HG03354 (cell line): ENCODE measurements at regions not wholly inside any gene's neighbourhood (a gene's known extent, or its start where the extent isn't known, plus 50 kb on each side); places are given as distances from the start of the nearest gene placed in this dataset.
"Not testable (repeated sequence)": the region's sequence is repeated elsewhere in the genome, so short reads cannot be mapped to it uniquely, and the experiment has no call there.

Experiments
- ATAC-seq: cut with Tn5 transposase; IDR thresholded peaks from one replicate; pipeline ENCODE4 v1.9.1; 2021; ENCODE audit warnings: mild to moderate bottlenecking; ENCODE audit not compliant: unreplicated experiment, poor library complexity, severe bottlenecking

DNA sequence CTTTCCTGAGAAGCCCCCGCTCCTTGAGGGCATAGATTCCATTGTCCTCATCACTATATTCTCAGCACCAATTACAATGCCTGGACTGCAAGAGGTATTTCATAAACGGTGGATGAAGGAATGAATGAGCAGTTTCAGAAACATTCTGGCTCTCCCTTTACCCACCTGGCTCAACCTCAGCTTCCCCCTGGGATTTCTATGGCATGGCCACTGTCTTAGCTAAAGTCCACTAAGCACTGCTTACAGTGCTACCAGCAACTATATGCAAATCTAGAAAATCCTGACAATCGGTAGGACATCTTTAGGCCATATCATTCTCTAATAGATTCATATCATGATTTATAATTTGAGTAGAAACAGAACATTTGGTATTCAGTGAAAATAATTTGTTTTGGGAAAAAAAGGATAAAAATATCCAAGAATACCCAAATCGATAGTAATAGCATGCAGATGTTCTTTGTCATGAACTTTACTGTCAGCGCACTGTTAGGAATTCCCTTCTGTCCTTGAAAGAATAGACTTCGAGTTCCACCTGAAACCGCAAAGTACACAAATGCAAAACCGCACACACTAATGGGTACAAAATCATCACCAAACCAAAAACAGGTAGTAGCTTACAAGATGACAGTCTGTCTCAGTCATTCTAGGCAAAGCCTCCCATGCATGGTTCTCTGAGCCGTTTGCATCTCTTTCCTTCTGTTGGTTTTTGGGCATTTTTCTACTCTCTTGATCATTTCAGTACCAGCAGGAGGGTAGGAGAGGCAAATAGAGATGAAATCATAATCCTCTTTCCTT is 303.6 kb upstream of the ID2 start:
- ATAC-seq: peak; percentile 73

- ATAC-seq: no peak
Measured at GRCh38 chr2:8379128-8379527, 302.7 kb upstream of the ID2 start.

DNA sequence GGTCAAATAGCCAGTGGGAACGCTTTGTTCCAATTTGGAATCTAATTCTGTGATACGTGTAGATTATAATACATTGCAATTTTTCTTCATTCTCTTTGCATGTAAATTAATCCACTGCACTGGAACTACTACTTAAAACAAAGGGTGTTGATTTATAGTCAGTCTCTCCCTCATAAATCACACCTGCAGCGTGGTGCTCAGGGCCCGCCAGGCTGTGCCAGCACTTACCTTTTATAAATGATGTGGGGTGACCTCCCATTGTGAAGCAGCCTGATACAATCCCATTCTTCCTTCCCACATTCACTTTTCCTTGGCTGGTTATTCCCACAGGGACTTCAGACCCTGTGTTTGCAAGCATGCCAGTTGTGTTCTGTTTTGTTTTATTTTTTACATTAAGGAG is 302.3 kb upstream of the ID2 start:
- no peak for ATAC-seq

DNA sequence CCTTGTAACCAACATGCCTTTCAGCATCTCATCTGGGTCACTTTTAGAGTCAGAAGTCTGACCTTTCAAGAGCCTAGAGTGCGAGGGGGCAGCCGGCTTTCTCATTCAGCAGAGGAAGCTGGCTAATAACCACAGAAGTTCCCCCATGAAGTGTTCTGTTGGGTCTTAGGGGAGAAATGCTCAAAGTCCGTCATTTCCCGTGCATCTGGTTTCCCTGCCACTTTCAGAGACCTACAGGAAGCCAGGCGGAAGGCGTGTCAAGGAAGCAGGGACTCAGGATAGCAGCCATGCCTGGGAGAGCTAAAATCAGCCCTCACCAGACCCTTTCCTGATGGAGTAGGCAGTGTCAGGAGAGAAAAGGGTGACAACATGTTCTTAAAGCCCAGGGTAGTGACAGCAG is 301.8 kb upstream of the ID2 start:
- ATAC-seq: peak; percentile 32

- peak; percentile 73 for ATAC-seq
Measured at GRCh38 chr2:8380566-8380965, 301.3 kb upstream of the ID2 start.

- ATAC-seq: no peak
Measured at GRCh38 chr2:8382485-8382884, 299.4 kb upstream of the ID2 start.

- not testable (repeated sequence) for ATAC-seq
Measured at GRCh38 chr2:8386748-8387147, 295.1 kb upstream of the ID2 start.

- peak; percentile 67 for ATAC-seq
Measured at GRCh38 chr2:8388781-8389180, 293.1 kb upstream of the ID2 start.

DNA sequence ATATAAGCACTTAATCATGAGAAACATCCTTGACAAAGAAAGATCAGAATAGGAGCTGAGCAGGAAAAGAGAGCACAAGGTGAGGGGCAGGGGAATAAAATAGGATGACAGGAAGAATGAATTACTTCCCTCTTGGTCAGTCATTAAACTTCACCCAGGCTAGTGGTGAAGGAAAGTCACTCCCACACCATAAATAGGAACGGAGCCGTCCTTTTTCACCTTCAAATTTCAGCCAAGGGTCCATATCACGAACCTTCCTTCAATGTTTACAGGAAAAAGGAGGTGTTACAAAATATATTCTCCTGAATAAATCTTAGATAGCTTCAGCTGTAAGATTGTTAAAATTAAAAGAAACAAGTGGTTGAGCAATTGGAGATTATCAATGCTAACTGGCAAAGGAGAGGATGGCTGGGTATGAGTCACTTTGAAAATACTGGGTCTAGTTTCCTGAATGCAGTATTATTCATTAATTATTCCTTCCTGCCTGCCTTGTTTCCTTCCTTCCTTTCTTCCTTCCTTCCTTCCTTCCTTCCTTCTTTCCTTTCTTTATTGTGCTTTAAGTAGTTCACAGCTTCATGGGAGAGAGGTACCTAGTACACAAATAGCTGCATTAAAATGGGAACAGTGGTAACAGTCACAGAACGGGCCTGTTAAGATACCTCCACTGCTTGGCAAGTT is 292.3 kb upstream of the ID2 start:
- peak; percentile 53 for ATAC-seq

DNA sequence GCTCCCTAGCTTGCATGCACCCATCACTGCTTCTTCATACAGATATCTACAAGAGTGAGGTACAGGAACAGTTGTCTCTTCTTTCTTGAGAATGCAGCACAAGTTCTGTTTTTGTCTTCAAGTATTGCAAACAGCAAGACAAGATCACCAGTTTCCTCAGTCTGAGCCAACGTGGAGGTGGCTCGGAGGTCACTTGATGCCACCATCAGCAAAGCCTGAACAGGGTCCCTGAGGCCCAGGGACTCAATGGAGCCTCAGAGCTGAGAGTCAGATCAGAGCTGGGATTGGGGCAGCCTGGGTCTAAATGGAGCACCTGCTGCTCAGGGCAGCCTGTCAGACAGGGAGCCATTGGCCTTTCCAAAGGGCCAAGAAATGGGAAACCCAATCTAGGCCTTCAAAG is 290.7 kb upstream of the ID2 start:
- no peak for ATAC-seq

DNA sequence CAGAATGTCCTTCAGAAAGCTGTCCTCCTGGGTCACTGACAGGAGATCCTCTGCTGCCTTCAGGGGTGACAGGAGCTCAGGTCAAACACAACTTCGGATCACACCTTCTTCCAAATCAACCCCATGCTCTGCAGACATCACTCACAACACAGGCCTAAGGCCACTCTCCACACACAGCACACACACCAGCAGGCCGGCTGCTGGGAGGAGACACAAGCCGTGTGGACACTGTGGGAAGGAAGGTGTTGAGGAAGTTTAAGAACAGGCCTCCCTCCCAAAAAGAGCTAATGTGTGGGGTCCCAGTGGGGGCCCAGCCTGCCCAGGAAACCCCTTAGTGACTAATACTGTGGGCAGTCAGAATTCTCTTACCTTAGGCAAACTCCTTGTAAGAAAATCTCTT is 290.3 kb upstream of the ID2 start:
- no peak for ATAC-seq

GRCh38 chr2:8392098-8392866 is 289.6 kb upstream of the ID2 start:
- no peak for ATAC-seq

DNA sequence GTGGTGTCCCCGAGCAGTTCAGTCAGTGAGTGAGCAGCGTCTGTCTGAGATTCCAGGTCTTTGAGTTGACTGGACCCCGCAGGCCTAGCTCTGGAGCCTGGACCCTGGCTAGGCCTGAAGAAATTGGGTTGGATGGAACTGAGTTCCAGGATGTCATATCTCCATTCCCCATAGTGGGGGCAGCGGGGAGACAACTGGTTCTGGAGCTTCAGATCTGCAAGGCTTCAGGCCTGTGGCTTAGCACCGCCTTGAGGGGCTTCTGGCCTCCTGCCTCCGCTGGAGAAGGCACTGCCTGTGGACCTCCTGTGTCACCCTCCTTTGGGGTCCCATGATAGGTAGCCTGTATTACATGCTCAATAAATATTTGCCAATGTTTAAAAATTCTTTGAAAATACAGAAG is 288.4 kb upstream of the ID2 start:
- ATAC-seq: no peak

DNA sequence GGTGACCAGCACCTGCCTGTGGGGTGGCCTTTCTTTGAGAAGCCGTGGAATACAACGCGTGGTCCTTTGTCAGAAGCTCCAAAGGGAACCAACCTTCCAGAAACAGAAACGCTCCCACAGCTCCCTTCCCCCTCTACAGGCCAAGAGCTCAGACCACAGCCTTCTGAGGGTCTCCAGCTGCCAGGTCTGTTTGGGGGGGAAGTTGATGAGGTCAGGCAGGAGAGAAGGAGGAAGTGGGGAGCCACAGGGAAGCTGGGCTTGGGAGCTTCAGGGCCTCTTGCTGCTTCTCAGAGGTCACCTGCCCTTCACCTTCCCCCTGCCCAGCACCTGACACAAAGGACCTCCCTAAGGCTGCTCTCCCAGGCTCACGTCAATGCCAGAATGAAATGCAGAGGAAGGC is 287.7 kb upstream of the ID2 start:
- ATAC-seq: no peak

- ATAC-seq: no peak
Measured at GRCh38 chr2:8394569-8395359, 287.1 kb upstream of the ID2 start.

- no peak for ATAC-seq
Measured at GRCh38 chr2:8395718-8396117, 286.1 kb upstream of the ID2 start.

GRCh38 chr2:8398040-8398668 is 283.7 kb upstream of the ID2 start:
- ATAC-seq: no peak

GRCh38 chr2:8399731-8400130 is 282.1 kb upstream of the ID2 start:
- ATAC-seq: no peak

DNA sequence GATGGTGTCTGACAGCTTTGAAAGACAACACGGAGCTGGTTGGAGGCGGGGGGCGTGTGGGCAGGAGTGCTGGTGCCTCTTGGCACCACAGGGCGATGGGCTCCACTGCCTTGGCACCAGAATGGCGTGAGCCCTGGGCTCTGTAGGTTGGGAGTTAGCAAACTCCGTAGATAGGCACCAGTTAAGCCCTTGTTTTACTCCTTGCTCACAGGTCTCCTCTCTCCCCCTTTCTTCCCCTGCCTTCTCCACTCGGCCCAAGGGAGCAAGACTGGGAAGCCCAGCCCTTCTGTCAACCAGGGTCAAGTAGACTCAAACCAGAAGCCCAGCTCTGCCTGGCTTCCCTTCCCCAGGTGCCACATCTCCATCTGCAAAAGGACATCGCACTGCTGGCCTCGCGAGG is 281.7 kb upstream of the ID2 start:
- no peak for ATAC-seq

GRCh38 chr2:8402222-8402621 is 279.6 kb upstream of the ID2 start:
- ATAC-seq: no peak
